ENCODE measurements at regions not wholly inside any gene's neighbourhood (a gene's known extent, or its start where the extent isn't known, plus 50 kb on each side); places are given as distances from the start of the nearest gene placed in this dataset.

DNA sequence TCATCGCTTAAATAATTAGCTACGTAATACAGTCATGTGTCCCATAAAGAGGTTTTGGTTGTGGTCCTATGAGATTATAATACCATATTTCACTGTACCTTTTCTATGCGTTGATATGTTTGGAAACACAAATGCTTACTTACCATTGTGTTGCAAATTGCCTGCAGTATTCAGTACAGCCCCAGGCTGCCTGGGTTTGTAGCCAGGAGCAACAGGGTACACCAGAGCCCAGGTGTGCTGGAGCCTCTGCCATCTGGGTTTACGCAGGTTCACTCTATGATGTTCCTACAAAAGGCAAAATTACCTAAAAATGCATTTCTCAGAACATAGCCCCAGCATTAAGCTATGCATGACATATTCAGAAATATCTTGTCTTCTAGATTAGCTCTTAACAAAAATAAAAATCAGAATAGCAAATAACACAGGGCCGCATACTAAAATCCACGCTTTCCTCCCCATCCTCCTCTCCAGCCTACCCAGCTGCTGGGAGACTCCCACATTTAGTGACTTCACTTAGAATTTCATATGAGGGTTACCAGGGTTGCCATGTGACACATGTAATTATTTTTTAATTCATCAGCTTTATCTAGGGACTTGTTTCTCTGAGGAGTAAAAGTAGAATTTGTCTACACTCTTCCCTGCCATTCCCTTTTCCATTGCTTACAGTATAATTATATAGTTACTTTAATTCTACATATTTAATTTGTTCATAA, 559.0 kb upstream of the ADARB2 start:
- Histone ChIP-seq H4K20me1 (ENCODE audit: low read depth, low read length) (no peaks in the 10 kb centered on the region), H3K9ac (ENCODE audit: low read length) (no peak overlapping the region), H3K9me3 (ENCODE audit: insufficient read depth, low read length) (no peaks in the 10 kb centered on the region), H2AFZ (ENCODE audit: low read depth, low read length, severe bottlenecking) (no peak overlapping the region), H3F3A (ENCODE audit: insufficient read depth) (no peaks in the 10 kb centered on the region), H3K27me3 (ENCODE audit: low read length) (no peaks in the 10 kb centered on the region), H3K4me3 (ENCODE audit: insufficient read depth, low read length, poor library complexity, severe bottlenecking) (no peak overlapping the region), H3K27ac (ENCODE audit: low read depth, low read length) (no peak overlapping the region), H3K79me2 (ENCODE audit: insufficient read depth, low read length) (no peaks in the 10 kb centered on the region), H3K36me3 (ENCODE audit: low read length) (no peaks in the 10 kb centered on the region), H3K4me2 (ENCODE audit: low read depth, low read length, poor library complexity, severe bottlenecking) (no peak overlapping the region), H3K9me2 (replicated peaks; ENCODE audit: insufficient read depth, low read length) (no peaks in the 10 kb centered on the region)
- TF ChIP-seq CTCF (IDR thresholded peaks at IDR 0.05; ENCODE audit: insufficient read depth, low read length, poor library complexity, severe bottlenecking) (no peak), EZH2phosphoT487 (conservative IDR thresholded peaks at IDR 0.05; ENCODE audit: low read length) (no peak)

GRCh38 chr10:2294739-2295138, 557.4 kb upstream of the ADARB2 start:
- no peak overlapping the region for H2AFZ ChIP-seq (ENCODE audit: low read depth, low read length, severe bottlenecking)
- no peaks in the 10 kb centered on the region for H3K36me3 ChIP-seq (ENCODE audit: low read length)
- H3K9me3 ChIP-seq (ENCODE audit: insufficient read depth, low read length), result no peaks in the 10 kb centered on the region
- no peaks in the 10 kb centered on the region for H4K20me1 ChIP-seq (ENCODE audit: low read depth, low read length)
- no peaks in the 10 kb centered on the region for H3K79me2 ChIP-seq (ENCODE audit: insufficient read depth, low read length)
- no peak overlapping the region for H3K9ac ChIP-seq (ENCODE audit: low read length)
- H3K27me3 ChIP-seq (ENCODE audit: low read length), result no peaks in the 10 kb centered on the region
- H3K9me2 ChIP-seq (replicated peaks; ENCODE audit: insufficient read depth, low read length), result no peaks in the 10 kb centered on the region
- no peak overlapping the region for H3K4me2 ChIP-seq (ENCODE audit: low read depth, low read length, poor library complexity, severe bottlenecking)
- no peaks in the 10 kb centered on the region for H3F3A ChIP-seq (ENCODE audit: insufficient read depth)
- TF ChIP-seq EZH2phosphoT487 (conservative IDR thresholded peaks at IDR 0.05; ENCODE audit: low read length) (no peak), CTCF (IDR thresholded peaks at IDR 0.05; ENCODE audit: insufficient read depth, low read length, poor library complexity, severe bottlenecking) (no peak)
- H3K4me3 ChIP-seq (ENCODE audit: insufficient read depth, low read length, poor library complexity, severe bottlenecking), result no peak overlapping the region
- no peak overlapping the region for H3K27ac ChIP-seq (ENCODE audit: low read depth, low read length)

DNA sequence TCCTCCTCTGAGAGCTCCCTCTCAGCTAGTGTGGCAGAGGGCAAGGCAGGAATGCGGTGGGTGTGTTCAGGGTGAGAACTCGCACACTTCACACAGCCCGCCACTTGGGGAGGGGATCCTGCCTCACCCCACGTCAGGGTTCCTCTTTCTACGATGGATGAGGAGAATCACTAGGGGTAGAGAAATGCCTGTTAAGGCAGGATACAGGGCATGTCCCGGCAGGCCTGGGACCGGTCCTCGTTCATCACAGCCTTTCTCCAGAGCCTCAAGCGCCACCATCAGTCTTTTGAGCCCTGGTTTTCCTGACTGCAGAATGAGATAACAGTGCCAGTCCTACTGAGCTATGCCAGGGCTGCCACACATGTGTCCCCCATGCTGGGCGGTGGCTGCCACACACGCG, 546.7 kb upstream of the ADARB2 start:
- TF ChIP-seq EZH2phosphoT487 (conservative IDR thresholded peaks at IDR 0.05; ENCODE audit: low read length) (no peak), CTCF (IDR thresholded peaks at IDR 0.05; ENCODE audit: insufficient read depth, low read length, poor library complexity, severe bottlenecking) (no peak)
- H3K9me3 ChIP-seq (ENCODE audit: insufficient read depth, low read length), result no peaks in the 10 kb centered on the region
- H3K27me3 ChIP-seq (ENCODE audit: low read length), result no peaks in the 10 kb centered on the region
- no peaks in the 10 kb centered on the region for H3K36me3 ChIP-seq (ENCODE audit: low read length)
- H4K20me1 ChIP-seq (ENCODE audit: low read depth, low read length), result no peaks in the 10 kb centered on the region
- no peak overlapping the region for H3K4me2 ChIP-seq (ENCODE audit: low read depth, low read length, poor library complexity, severe bottlenecking)
- no peak overlapping the region for H2AFZ ChIP-seq (ENCODE audit: low read depth, low read length, severe bottlenecking)
- H3F3A ChIP-seq (ENCODE audit: insufficient read depth), result no peaks in the 10 kb centered on the region
- no peaks in the 10 kb centered on the region for H3K79me2 ChIP-seq (ENCODE audit: insufficient read depth, low read length)
- no peak overlapping the region for H3K9ac ChIP-seq (ENCODE audit: low read length)
- no peak overlapping the region for H3K27ac ChIP-seq (ENCODE audit: low read depth, low read length)
- H3K4me3 ChIP-seq (ENCODE audit: insufficient read depth, low read length, poor library complexity, severe bottlenecking), result no peak overlapping the region
- no peaks in the 10 kb centered on the region for H3K9me2 ChIP-seq (replicated peaks; ENCODE audit: insufficient read depth, low read length)

Data from SU-DHL-6 (cell line).